ENCODE measurements at regions not wholly inside any gene's neighbourhood (a gene's known extent, or its start where the extent isn't known, plus 50 kb on each side); places are given as distances from the start of the nearest gene placed in this dataset.

DNA sequence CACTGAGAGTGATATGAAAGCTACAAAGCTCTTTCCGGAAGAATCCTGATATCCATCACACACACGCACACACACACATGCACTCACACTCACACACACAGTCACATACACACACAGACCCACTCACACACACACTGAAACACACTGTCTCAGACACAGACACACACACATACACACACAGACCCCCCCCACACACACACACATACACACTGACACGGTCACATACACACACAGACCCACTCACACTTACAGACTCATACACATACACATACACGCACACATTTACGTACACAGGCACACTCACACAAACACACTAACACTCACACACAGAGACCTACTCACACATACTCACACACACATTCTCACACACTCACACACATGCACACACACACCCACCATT, 58.6 kb downstream of the LIG4 start:
- no peak for DNase-seq

GRCh38 chr13:108155185-108156106, 59.9 kb downstream of the LIG4 start:
- DNase-seq, result peak; percentile 22 to 25

DNA sequence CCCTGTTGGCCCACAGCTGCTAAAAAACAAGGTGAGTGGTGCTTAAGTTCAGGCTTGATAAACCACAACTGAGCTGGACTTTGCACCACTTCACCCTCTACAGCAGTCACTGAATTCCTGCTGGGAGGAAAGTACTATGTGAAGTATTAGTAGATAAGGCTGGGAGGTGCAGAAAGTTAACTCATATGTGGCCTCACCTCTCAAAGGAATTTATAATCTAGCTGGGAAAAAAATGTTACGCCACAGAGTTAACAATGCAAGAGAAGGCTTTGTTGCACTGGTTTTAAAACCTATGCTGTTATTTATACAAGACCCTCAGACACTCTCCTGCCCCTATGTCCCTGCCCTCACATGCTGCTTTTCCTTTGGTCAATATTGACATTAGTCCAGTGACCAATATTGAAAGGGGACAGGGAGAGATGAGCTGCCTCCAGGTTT, 60.9 kb downstream of the LIG4 start:
- no peak for DNase-seq

- no peak for DNase-seq
These were observed 68.7 kb downstream of the LIG4 start for GRCh38 chr13:108146642-108147041.

DNA sequence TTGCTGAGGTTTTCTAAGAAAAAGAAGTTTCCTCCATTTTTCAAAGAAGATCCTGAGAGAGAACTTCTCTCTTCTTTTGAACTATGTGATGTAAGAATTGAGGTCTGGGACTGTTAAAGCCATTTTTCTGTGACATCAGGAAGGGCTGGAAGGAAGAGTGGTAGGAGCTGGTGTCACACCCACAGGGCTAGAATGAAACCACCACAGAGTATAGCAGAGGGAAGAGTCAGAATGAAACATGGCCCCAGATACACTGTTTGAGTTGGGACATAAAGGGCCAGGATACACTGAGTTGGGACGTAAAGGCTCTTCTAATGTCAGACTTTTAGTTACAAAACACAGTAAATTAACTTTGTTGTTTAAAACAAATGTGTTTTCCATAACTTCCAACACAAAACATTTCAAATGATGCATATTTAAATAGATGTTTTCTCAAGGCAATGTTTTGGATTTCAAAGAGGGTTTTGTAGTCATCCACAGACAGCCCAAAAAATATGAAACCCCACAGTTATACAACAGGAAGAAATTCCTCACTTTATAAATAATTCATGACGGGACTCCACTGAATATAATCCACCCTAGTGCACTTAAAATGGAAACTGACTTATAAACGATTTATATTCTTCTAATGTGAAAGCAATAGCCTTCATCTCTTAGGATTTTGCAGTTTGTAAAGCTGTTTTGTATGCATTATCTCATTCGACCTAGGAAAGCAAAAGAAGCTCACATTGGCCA, 72.5 kb downstream of the LIG4 start:
- DNase-seq, result no peak

DNA sequence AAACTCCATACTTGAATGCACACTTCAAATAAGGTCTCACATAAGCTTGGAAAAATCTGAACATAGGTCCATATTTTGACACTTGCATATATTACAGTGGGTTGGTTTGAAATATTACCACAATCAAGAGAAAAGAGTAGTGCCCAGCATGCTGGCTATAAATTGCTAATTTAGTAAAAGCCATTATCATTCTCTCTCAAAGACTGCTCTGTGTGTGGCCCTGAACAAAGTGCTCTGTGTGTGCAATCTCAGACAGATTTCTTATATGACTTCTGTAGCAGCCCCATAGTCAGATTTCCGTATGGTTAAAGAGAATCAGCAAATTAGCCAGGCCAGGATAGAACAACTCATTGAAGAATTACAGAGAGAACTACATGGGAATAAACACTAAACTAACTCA, 78.2 kb downstream of the LIG4 start:
- no peak for DNase-seq

GRCh38 chr13:108127406-108127805, 87.9 kb downstream of the LIG4 start:
- DNase-seq, result no peak

GRCh38 chr13:108126056-108126455, 89.3 kb downstream of the LIG4 start:
- DNase-seq, result no peak

GRCh38 chr13:108121406-108121805, 93.9 kb downstream of the LIG4 start:
- no peak for DNase-seq

GRCh38 chr13:108120856-108121255, 94.5 kb downstream of the LIG4 start:
- DNase-seq, result no peak

DNA sequence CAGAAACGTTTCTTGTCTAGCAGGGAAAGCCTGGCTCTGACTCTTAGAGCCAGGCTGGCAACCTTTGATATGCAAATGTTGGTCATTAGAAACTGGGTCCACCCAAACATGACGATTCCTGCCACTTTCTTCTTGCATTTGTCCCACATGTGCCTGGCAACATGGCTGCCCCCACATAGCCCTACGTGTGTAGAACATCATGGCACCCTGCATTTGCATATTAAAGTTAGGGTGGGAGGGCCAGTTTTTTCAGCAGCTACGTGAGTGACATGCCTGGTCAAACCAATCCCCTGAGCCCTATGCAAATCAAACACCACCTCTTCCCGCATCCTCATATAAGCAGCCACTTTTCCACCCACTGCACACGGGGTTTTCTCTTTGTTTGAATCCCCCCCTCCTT, 95.0 kb downstream of the LIG4 start:
- DNase-seq, result peak in 1 of 2 donors; percentile 1

GRCh38 chr13:108115738-108116137, 99.6 kb downstream of the LIG4 start:
- DNase-seq, result no peak

DNA sequence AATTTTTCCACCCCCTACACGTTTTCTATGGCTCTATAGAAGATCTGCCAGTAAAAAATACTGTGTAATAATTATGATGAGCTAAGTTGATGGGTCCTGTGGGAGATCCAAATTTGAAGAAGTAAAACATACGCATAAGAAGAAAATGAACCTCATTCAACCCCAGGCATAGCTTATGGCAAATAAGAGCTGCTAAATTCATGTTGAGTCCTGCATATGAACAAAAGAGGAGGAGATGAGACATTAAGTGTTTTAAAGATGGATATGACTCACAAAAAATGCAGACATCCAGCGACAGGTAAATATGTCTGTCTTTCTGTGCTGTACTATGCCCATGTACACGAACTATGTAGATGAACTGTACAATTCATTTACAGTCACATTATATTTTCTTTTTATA, 101.9 kb downstream of the LIG4 start:
- DNase-seq, result no peak

DNA sequence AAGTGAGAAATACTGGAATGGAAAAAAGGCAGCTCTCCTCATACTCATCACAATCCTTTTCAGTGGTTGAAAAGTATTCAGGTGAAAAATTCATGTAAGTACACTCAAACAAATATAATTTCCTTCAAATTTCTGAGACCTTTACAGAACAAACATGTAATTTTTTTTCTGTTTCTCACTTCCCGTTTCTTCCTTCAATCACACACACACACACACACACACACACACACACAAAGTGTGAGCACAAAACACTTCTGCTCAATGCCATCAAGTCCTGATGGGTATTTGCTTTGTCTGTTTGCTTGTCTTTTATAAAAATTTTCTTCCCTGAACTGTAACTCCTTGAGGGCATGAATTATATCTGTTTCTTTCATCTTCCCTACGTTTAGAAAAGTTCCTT, 110.6 kb downstream of the LIG4 start:
- DNase-seq, result no peak

DNA sequence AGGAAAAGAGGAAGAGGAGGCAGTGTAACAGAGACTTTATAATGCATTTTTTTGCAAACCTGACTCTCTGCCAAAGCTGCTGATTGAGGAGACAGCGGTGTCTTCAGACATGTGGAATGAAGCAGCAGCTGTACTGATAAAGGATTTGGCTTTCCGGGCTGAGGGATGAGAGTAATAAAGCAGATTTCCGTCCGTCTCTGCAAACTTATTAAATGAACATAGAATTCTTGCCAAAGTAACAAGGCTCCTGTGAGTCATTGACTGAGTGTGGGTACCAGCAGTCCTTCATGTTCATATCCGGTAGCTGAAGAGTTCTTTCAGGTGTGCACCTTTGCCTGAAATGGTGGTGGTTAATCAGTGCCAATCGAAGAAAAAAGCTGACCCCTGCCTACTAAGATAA, 112.6 kb downstream of the LIG4 start:
- no peak for DNase-seq

DNA sequence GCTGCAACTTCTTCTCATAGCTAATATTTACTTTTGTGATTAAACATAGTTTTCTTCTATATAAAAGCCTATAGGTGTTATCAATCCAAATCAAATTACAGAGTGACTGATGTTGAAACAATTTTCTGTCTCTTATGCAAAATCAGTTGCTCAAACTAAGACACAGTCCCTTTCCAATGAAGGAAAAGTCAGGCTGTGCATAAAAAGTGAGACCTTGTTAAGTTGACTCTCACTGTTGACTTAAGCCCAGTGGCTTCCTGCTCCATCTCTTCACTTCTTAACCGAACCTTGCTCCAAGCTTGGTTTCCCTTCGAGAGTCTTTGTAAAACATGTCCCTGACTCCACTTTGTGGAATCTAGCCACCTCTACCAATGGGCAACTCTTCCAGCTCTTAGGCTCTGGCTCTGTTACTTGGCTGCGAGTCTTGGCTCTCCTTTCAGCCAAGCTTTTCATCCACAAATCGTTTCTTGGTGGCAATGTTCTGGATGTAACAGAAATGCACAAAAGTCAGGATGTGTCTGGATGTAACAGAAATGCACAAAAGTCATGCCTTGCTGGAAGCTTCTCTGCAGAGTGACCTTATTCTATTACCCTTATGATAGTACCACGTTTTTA, 118.9 kb downstream of the LIG4 start:
- no peak for DNase-seq

DNA sequence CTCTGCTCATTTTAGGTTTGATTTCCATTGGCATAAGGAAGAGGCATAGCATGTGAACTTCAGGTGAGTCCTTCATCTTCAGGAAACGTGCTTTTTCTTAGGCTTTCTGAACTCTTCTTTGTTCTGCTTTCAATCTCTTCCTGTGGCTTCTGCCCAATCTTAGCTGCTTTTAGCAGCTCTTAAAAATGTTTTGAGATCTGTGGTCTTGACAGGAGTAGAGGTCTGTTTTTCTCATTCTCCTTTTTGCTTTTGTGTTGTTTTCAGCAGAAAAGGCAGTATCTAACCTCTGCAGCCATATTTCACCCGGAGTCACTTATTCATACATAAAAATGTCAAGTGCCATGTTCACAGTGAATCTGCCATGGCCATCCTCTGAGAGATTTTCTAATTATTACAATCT, 120.3 kb downstream of the LIG4 start:
- no peak for DNase-seq

DNA sequence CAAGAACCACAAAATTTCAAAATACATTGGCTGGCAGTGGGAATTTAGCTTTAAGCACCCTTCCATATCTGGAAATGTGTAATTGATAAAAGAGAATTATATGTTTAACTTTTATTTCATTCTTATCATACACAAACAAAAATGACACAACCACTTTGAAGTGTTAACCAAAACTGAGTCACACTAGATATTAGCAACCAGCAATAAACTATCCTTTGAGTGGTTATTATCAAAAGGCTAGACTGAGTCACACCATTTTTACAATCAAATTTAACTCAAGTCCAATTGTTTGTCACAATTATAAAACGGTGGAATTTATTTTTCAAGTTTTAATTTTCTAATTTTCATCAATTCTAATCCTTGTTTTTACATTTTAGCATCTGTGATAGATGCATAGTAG, 121.7 kb downstream of the LIG4 start:
- DNase-seq, result no peak

DNA sequence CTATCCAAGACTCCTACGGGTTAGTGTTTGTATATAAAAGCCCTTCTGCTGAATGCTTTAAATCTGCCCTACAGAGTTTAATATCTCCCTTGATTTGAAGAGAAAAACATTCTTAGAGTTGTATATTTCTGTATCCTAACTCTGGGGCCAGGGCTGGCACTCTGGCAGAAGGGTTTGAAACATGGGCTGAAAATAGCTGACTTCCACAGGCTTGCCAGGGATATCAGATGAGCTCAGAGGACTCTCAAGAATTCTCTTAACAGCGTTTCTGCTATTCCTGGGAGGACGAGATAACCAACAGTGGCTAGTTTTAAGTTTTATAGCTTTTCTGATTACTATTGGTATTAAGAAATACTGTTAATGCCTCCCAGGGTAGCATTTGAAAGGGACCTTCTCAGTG, 127.5 kb downstream of the LIG4 start:
- DNase-seq, result no peak

GRCh38 chr13:108086678-108087077, 128.7 kb downstream of the LIG4 start:
- DNase-seq, result no peak

DNA sequence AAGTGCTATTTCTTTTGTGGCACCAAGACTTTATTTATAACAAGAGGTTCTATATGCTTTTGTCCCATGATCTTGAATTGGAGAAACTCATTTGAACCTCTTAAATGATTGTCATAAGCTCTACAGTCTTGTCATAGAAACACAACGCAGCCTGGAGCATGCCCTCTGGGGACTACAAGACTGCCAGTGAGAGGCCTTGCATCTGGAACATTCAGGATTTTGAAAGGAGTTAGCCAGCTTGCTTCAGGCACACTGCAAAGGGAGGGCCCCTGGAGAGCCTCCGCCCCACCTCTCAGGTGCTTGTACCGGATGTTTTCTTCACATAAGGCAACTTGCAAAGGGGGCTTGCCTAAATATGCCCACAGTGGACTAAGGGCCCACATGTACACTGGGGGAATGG, 130.5 kb downstream of the LIG4 start:
- DNase-seq, result no peak

DNA sequence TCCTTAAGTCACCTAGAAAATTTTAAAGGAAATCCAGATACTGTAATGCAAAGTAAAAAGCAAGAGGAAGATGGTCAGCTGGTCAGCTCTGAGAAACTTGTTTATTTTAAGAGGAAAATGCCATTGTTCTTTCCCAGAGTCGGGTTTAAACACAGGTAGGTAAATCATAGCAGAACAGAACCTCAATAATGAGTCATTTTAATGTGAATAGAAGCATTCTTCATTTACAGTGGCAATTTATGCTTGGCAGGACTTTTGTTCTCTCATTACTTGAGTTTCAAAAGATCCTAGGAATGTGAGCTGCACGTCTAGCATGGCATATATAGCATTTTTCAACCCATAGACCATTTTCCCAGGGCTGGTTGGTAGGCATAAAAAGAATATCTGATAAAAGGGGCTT, 132.3 kb downstream of the LIG4 start:
- DNase-seq, result no peak

- DNase-seq, result no peak
These were observed 132.9 kb downstream of the LIG4 start for GRCh38 chr13:108082481-108082880.

GRCh38 chr13:108077284-108077683, 138.1 kb downstream of the LIG4 start:
- DNase-seq, result no peak
